Keratinocyte (primary cell): ENCODE measurements at regions not wholly inside any gene's neighbourhood (a gene's known extent, or its start where the extent isn't known, plus 50 kb on each side); places are given as distances from the start of the nearest gene placed in this dataset.

ENCODE experiments used
- DNase-seq: peaks from one replicate; pipeline ENCODE4 v3.0.0-alpha.2; 2011; ENCODE audit warnings: low read depth, missing footprints, low spot score
- FAIRE-seq: peaks from 2 replicates; lab custom pipeline; 2011; peaks lifted over from hg19 to GRCh38; lab: Jason Lieb, UNC
- H2AFZ ChIP-seq: 2 replicates; pipeline ENCODE4 v1.6.0; 2012; ENCODE audit warnings: low read length, control low read depth, inconsistent platforms; ENCODE audit not compliant: control insufficient read depth
- H3K27ac ChIP-seq: 2 replicates; pipeline ENCODE4 v1.5.1; 2011; ENCODE audit warnings: low read length; ENCODE audit not compliant: control insufficient read depth, insufficient read depth
- H3K27me3 ChIP-seq: 3 replicates; pipeline ENCODE4 v1.6.0; 2011; ENCODE audit warnings: low read length; ENCODE audit not compliant: control insufficient read depth, insufficient read depth; ENCODE audit errors: extremely low read depth
- H3K36me3 ChIP-seq, 2 experiments: 2 replicates in 1 of 2; 3 replicates in 1 of 2; pipeline ENCODE4 v1.5.1; 2011; ENCODE audit warnings: low read length in 2 of 2, mild to moderate bottlenecking in 1 of 2; ENCODE audit not compliant: control insufficient read depth in 2 of 2, insufficient read depth in 2 of 2; ENCODE audit errors: extremely low read depth in 1 of 2
- H3K4me1 ChIP-seq: 3 replicates; pipeline ENCODE4 v1.5.1; 2011; ENCODE audit warnings: low read length; ENCODE audit not compliant: control insufficient read depth, insufficient read depth; ENCODE audit errors: extremely low read depth
- H3K4me2 ChIP-seq: 3 replicates; pipeline ENCODE4 v1.6.0; 2011; ENCODE audit warnings: low read depth, low read length; ENCODE audit not compliant: control insufficient read depth, insufficient read depth; ENCODE audit errors: extremely low read depth
- H3K4me3 ChIP-seq, 3 experiments: fragments of 200-600 bp in 1 of 3; sonication (generic) in 1 of 3; 2 replicates in 2 of 3; 3 replicates in 1 of 3; pipeline ENCODE4 v1.5.1; 2011 to 2016; ENCODE audit warnings: low read length in 3 of 3, mild to moderate bottlenecking in 3 of 3, control low read depth in 2 of 3, inconsistent platforms in 1 of 3, low read depth in 1 of 3, mixed read lengths in 1 of 3, mixed run types in 1 of 3, moderate library complexity in 1 of 3; ENCODE audit not compliant: control insufficient read depth in 2 of 3, insufficient read depth in 2 of 3; ENCODE audit errors: extremely low read depth in 1 of 3
- H3K79me2 ChIP-seq: 2 replicates; pipeline ENCODE4 v1.6.0; 2012; ENCODE audit warnings: low read length; ENCODE audit not compliant: control insufficient read depth, insufficient read depth
- H3K9ac ChIP-seq: 3 replicates; pipeline ENCODE4 v1.6.0; 2011; ENCODE audit warnings: low read length; ENCODE audit not compliant: control insufficient read depth, insufficient read depth; ENCODE audit errors: extremely low read depth
- H3K9me1 ChIP-seq: 3 replicates; pipeline ENCODE4 v1.6.0; 2011; ENCODE audit warnings: low read length; ENCODE audit not compliant: control insufficient read depth, insufficient read depth; ENCODE audit errors: extremely low read depth
- H3K9me3 ChIP-seq: 2 replicates; pipeline ENCODE4 v1.5.1; 2012; ENCODE audit warnings: low read depth, low read length; ENCODE audit not compliant: control insufficient read depth
- H4K20me1 ChIP-seq: 3 replicates; pipeline ENCODE4 v1.6.0; 2011; ENCODE audit warnings: low read length; ENCODE audit not compliant: control insufficient read depth, insufficient read depth; ENCODE audit errors: extremely low read depth
- EZH2 ChIP-seq: IDR thresholded peaks from one replicate; pipeline ENCODE4 v1.6.1; 2012; ENCODE audit warnings: inconsistent platforms, mild to moderate bottlenecking, low read length, moderate library complexity
- dilution Hi-C: fragments of 300-500 bp; cut with MboI; formaldehyde crosslinking; loops from one replicate; pipeline ENCODE4 v1.7.0; 2020; ENCODE audit warnings: low sequenced_read_pairs; ENCODE audit not compliant: extremely low pct_ligation_motif_present
- TF ChIP-seq, protein P1 (sequence below), 3 experiments: IDR thresholded peaks in 1 of 3; conservative IDR thresholded peaks in 1 of 3; optimal IDR thresholded peaks in 1 of 3; 2 replicates in 2 of 3; 3 replicates in 1 of 3; pipeline versions ENCODE3 to v1.5.1; 2011; ENCODE audit warnings: low read length in 3 of 3, mild to moderate bottlenecking in 3 of 3, moderate library complexity in 2 of 3, control low read depth in 1 of 3, inconsistent platforms in 1 of 3; ENCODE audit not compliant: insufficient read depth in 2 of 3; ENCODE audit errors: extremely low read depth in 1 of 3

DNA sequence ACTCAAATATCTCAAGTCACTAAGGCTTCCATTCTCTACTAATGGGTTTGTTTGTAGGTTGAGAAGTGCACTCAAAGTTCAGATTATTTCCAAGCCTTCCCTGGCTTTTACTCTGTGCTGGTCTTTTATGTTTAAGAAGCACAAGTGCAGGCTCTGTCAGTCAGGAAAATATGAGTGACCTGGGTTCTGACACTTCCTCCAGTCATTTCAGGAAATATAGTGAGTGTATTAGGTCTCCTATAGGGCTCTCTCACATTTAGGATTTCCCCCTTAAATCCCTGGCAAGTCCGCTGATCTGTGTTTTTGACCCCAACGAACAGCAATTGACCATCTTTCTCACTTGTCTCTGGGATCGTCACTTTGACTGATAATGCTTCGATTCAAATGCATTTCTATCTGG is 210.2 kb downstream of the ARPP21 start:
- Histone ChIP-seq H3K4me2 (no peak overlapping the region), H3K9ac (no peak overlapping the region), H2AFZ (no peak overlapping the region), H3K79me2 (no peaks in the 10 kb centered on the region), H3K36me3 (no peaks in the 10 kb centered on the region), H3K9me1 (no peaks in the 10 kb centered on the region), H3K9me3 (no peaks in the 10 kb centered on the region), H3K4me1 (no peaks in the 10 kb centered on the region), H4K20me1 (no peaks in the 10 kb centered on the region), H3K4me3 (no peak overlapping the region), H3K27ac (no peak overlapping the region), H3K27me3 (no peaks in the 10 kb centered on the region)
- TF ChIP-seq, protein P1, sequence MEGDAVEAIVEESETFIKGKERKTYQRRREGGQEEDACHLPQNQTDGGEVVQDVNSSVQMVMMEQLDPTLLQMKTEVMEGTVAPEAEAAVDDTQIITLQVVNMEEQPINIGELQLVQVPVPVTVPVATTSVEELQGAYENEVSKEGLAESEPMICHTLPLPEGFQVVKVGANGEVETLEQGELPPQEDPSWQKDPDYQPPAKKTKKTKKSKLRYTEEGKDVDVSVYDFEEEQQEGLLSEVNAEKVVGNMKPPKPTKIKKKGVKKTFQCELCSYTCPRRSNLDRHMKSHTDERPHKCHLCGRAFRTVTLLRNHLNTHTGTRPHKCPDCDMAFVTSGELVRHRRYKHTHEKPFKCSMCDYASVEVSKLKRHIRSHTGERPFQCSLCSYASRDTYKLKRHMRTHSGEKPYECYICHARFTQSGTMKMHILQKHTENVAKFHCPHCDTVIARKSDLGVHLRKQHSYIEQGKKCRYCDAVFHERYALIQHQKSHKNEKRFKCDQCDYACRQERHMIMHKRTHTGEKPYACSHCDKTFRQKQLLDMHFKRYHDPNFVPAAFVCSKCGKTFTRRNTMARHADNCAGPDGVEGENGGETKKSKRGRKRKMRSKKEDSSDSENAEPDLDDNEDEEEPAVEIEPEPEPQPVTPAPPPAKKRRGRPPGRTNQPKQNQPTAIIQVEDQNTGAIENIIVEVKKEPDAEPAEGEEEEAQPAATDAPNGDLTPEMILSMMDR (optimal IDR thresholded peaks at IDR 0.05 in 1 of 3, IDR thresholded peaks at IDR 0.05 in 1 of 3, conservative IDR thresholded peaks at IDR 0.05 in 1 of 3; ENCODE audit: extremely low read depth in 1 of 3, insufficient read depth in 2 of 3, low read length in 3 of 3) = no peak
- no peak for TF ChIP-seq EZH2
- dilution Hi-C loops = no loop called here
- no peak for DNase-seq
- no peak for FAIRE-seq

DNA sequence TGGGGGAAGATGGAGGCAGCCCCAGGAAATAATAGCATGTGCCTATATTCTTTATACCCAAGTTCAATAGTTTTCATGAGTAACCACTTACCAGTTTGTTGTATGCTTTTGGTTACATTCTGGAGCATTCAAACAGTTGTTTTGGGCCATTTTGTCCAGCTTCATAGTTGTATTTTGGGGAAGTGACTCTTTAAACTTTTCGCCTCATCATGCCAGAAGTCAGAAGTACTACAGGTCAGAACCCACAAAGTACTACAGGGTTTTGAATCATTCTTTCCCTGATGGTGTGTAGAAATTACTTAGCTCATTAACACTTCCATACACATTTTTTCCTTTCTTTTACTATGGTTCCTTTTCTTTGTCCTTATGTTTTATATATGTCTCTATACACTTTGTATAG is 210.6 kb downstream of the ARPP21 start:
- Histone ChIP-seq H3K79me2 (no peaks in the 10 kb centered on the region), H3K27ac (no peak overlapping the region), H3K36me3 (no peaks in the 10 kb centered on the region), H3K27me3 (no peaks in the 10 kb centered on the region), H3K4me1 (no peaks in the 10 kb centered on the region), H3K9me1 (no peaks in the 10 kb centered on the region), H3K4me3 (no peak overlapping the region), H3K4me2 (no peak overlapping the region), H4K20me1 (no peaks in the 10 kb centered on the region), H3K9ac (no peak overlapping the region), H3K9me3 (no peaks in the 10 kb centered on the region), H2AFZ (no peak overlapping the region)
- FAIRE-seq (no peak), DNase-seq (no peak)
- dilution Hi-C loops = no loop called here
- TF ChIP-seq, protein P1 (optimal IDR thresholded peaks at IDR 0.05 in 1 of 3, IDR thresholded peaks at IDR 0.05 in 1 of 3, conservative IDR thresholded peaks at IDR 0.05 in 1 of 3; ENCODE audit: extremely low read depth in 1 of 3, insufficient read depth in 2 of 3, low read length in 3 of 3) = no peak
- TF ChIP-seq EZH2 = no peak
